Smooth muscle cell (in vitro differentiated cells): ENCODE measurements at regions not wholly inside any gene's neighbourhood (a gene's known extent, or its start where the extent isn't known, plus 50 kb on each side); places are given as distances from the start of the nearest gene placed in this dataset.

Experiments
- DNase-seq: peaks from one replicate; lab custom pipeline; 2025; ENCODE audit not compliant: unreplicated experiment; lab: John Stamatoyannopoulos, UW
- H2AFZ ChIP-seq: fragments of 200-600 bp; sonication (generic); 2 replicates; pipeline ENCODE4 v1.6.0; 2016; ENCODE audit warnings: antibody characterized with exemption, low read depth, mild to moderate bottlenecking
- H3F3A ChIP-seq: fragments of 200-600 bp; sonication (generic); 2 replicates; pipeline ENCODE4 v1.6.0; 2017; ENCODE audit warnings: antibody characterized with exemption, low read depth
- H3K27ac ChIP-seq: fragments of 200-600 bp; sonication (generic); 2 replicates; pipeline ENCODE4 v1.5.1; 2016; ENCODE audit warnings: low read depth, mild to moderate bottlenecking
- H3K27me3 ChIP-seq: fragments of 200-600 bp; sonication (generic); 2 replicates; pipeline ENCODE4 v1.6.1; 2016; ENCODE audit warnings: low read depth, mild to moderate bottlenecking
- H3K36me3 ChIP-seq: fragments of 200-600 bp; sonication (generic); 2 replicates; pipeline ENCODE4 v1.5.1; 2016; ENCODE audit warnings: low read depth
- H3K4me1 ChIP-seq: fragments of 200-600 bp; sonication (generic); 2 replicates; pipeline ENCODE4 v1.5.1; 2016; ENCODE audit warnings: low read depth
- H3K4me2 ChIP-seq: fragments of 200-600 bp; sonication (generic); 2 replicates; pipeline ENCODE4 v1.6.0; 2016; ENCODE audit warnings: mild to moderate bottlenecking
- H3K4me3 ChIP-seq: fragments of 200-600 bp; sonication (generic); 2 replicates; pipeline ENCODE4 v1.5.1; 2016; ENCODE audit warnings: mild to moderate bottlenecking
- H3K79me2 ChIP-seq: fragments of 200-600 bp; sonication (generic); 2 replicates; pipeline ENCODE4 v1.6.0; 2016; ENCODE audit warnings: low read depth, mild to moderate bottlenecking
- H3K9ac ChIP-seq: fragments of 200-600 bp; sonication (generic); 2 replicates; pipeline ENCODE4 v1.6.0; 2016; ENCODE audit warnings: low read depth
- H3K9me3 ChIP-seq: fragments of 200-600 bp; sonication (generic); replicated peaks from 2 replicates; pipeline ENCODE4 v1.5.1; 2016; ENCODE audit warnings: low read depth
- H4K20me1 ChIP-seq: fragments of 200-600 bp; sonication (generic); 2 replicates; pipeline ENCODE4 v1.6.0; 2016; ENCODE audit warnings: low read depth
- WGBS: methylation state at CpG from one replicate; pipeline ENCODE4 v1.1.7; 2016; ENCODE audit warnings: low lambda C conversion rate; 5-methylcytosine and 5-hydroxymethylcytosine counted together
- TF ChIP-seq, protein P1 (sequence below): fragments of 200-600 bp; sonication (generic); IDR thresholded peaks from 2 replicates; pipeline ENCODE4 v1.5.1; 2017; ENCODE audit warnings: borderline replicate concordance, mild to moderate bottlenecking, antibody characterized with exemption; ENCODE audit not compliant: insufficient read depth, poor library complexity, severe bottlenecking

DNA sequence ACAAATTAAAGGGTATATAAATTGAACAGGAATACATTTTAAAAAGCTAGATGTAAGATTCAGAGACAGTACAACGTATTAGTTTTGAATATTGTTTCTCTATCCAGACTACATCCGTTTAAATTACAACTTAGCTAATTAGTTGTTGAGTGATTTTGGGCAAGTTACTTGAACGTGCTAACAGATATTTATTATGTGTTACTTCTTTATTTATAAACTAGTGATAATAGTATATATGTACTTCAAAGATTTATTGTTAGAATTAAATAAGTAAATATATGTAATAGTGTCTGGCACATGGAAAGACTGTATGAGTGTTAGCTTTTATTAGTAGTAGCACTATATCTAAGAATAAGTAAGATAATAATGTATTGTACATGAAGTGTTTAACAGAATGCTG lies 92.0 kb upstream of the GBE1 start:
- Histone ChIP-seq H3K9me3 (no peaks in the 10 kb centered on the region), H3K4me3 (no peak overlapping the region), H3K36me3 (no peaks in the 10 kb centered on the region), H4K20me1 (no peaks in the 10 kb centered on the region), H3F3A (no peaks in the 10 kb centered on the region), H2AFZ (no peak overlapping the region), H3K27ac (no peak overlapping the region), H3K27me3 (no peaks in the 10 kb centered on the region), H3K9ac (no peak overlapping the region), H3K4me1 (no peaks in the 10 kb centered on the region), H3K4me2 (no peak overlapping the region), H3K79me2 (no peaks in the 10 kb centered on the region)
- TF ChIP-seq, protein P1, sequence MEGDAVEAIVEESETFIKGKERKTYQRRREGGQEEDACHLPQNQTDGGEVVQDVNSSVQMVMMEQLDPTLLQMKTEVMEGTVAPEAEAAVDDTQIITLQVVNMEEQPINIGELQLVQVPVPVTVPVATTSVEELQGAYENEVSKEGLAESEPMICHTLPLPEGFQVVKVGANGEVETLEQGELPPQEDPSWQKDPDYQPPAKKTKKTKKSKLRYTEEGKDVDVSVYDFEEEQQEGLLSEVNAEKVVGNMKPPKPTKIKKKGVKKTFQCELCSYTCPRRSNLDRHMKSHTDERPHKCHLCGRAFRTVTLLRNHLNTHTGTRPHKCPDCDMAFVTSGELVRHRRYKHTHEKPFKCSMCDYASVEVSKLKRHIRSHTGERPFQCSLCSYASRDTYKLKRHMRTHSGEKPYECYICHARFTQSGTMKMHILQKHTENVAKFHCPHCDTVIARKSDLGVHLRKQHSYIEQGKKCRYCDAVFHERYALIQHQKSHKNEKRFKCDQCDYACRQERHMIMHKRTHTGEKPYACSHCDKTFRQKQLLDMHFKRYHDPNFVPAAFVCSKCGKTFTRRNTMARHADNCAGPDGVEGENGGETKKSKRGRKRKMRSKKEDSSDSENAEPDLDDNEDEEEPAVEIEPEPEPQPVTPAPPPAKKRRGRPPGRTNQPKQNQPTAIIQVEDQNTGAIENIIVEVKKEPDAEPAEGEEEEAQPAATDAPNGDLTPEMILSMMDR = no peak
- WGBS = 79% methylated on average over 3 of the region's 3 CpGs
- no peak for DNase-seq

DNA sequence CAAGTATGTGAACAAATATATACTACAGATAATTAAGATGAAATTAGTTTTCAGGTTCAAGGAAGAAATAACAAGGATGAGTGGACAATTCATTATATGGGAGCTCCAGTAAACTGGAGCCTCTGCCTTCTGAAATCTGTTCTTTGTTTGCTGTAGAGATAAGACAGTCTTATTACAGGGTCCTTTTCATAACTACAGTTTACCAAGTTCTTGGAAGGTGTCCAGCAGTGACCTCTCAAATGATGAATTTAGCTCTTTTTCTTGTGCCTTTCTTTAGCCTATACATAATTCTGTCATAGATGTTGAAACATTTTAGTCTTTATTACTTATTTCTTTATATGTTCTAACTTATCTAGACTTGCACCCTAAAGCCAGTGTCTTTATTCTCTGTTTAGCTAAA lies 89.7 kb upstream of the GBE1 start:
- Histone ChIP-seq H3K4me3 (no peak overlapping the region), H4K20me1 (no peaks in the 10 kb centered on the region), H3K36me3 (no peaks in the 10 kb centered on the region), H3K9ac (no peak overlapping the region), H3K27ac (no peak overlapping the region), H3K4me1 (no peaks in the 10 kb centered on the region), H3F3A (no peaks in the 10 kb centered on the region), H3K4me2 (no peak overlapping the region), H3K79me2 (no peaks in the 10 kb centered on the region), H2AFZ (no peak overlapping the region), H3K9me3 (no peaks in the 10 kb centered on the region), H3K27me3 (no peaks in the 10 kb centered on the region)
- TF ChIP-seq, protein P1 = no peak
- no peak for DNase-seq

DNA sequence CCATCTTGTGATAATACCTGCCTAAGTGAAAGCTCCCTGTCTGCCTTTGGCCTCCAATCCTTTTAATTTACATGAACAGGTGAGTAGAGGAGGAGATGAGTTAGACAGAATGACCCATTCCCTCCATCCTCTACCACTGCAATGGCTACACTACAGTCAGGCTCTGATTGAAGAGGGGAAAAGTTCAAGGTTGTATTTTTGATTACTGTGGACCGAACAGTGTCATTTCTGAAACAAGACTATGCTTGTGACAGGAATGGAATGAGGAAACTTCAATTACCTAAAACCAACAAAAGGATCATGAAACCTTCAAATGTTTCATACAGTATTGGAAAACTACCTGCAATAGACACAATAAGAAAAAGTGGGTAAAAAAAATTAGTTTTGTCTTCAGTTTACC lies 85.5 kb upstream of the GBE1 start:
- H3K27me3 ChIP-seq = no peaks in the 10 kb centered on the region
- 84% methylated on average over 1 of the region's 1 CpG for WGBS
- H3K4me1 ChIP-seq = no peaks in the 10 kb centered on the region
- H2AFZ ChIP-seq = no peak overlapping the region
- no peak overlapping the region for H3K4me2 ChIP-seq
- no peak overlapping the region for H3K9ac ChIP-seq
- TF ChIP-seq, protein P1 = no peak
- no peak for DNase-seq
- H4K20me1 ChIP-seq = no peaks in the 10 kb centered on the region
- H3K27ac ChIP-seq = no peak overlapping the region
- H3K79me2 ChIP-seq = no peaks in the 10 kb centered on the region
- no peaks in the 10 kb centered on the region for H3K36me3 ChIP-seq
- H3K4me3 ChIP-seq = no peak overlapping the region
- H3K9me3 ChIP-seq = no peaks in the 10 kb centered on the region
- H3F3A ChIP-seq = no peaks in the 10 kb centered on the region

DNA sequence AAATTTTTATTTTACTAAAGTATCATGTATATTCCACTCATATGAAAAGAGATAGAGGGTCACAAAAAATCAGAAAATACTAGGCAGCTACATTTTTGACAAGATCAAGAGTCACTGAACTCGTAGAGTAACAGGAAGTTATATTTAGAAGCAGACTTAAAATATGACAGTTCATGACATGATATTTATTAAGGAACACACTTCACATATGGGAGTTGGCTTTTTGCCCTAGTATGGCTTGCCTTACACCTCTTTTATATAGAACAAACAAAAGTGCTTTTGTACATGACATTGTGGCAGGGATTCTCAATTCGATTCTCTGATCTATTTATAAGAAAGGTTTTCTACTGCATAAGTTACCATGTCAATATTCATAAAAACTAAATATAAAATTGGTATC lies 80.1 kb upstream of the GBE1 start:
- H3K4me2 ChIP-seq = no peak overlapping the region
- TF ChIP-seq, protein P1 = no peak
- no peak overlapping the region for H3K27ac ChIP-seq
- no peak for DNase-seq
- no peaks in the 10 kb centered on the region for H3K79me2 ChIP-seq
- no peaks in the 10 kb centered on the region for H3K9me3 ChIP-seq
- H3K27me3 ChIP-seq = no peaks in the 10 kb centered on the region
- H2AFZ ChIP-seq = no peak overlapping the region
- H3K36me3 ChIP-seq = no peaks in the 10 kb centered on the region
- peaks cover 26% of the 10 kb centered on the region for H3K4me1 ChIP-seq
- H3K4me3 ChIP-seq = no peak overlapping the region
- H4K20me1 ChIP-seq = no peaks in the 10 kb centered on the region
- H3F3A ChIP-seq = no peaks in the 10 kb centered on the region
- H3K9ac ChIP-seq = no peak overlapping the region
- 79% methylated on average over 2 of the region's 2 CpGs for WGBS
